ENCODE measurements at regions not wholly inside any gene's neighbourhood (a gene's known extent, or its start where the extent isn't known, plus 50 kb on each side); places are given as distances from the start of the nearest gene placed in this dataset.

GRCh38 chr7:63071396-63071795, 927.3 kb upstream of the ZNF722 start:
- H3K4me3 ChIP-seq (ENCODE audit: low read length, poor library complexity, severe bottlenecking) = no peak overlapping the region
- no peak overlapping the region for H3K4me2 ChIP-seq (ENCODE audit: low read depth, low read length, poor library complexity, severe bottlenecking)
- H4K20me1 ChIP-seq (ENCODE audit: insufficient read depth, low read length, poor library complexity, severe bottlenecking) = no peaks in the 10 kb centered on the region
- H3K9me3 ChIP-seq (ENCODE audit: insufficient read depth, low read depth, low read length) = peaks cover 7% of the 10 kb centered on the region; the same call in 1 of the 2 replicates
- no peak overlapping the region for H3K9ac ChIP-seq (ENCODE audit: low read depth, low read length, poor library complexity, severe bottlenecking)
- TF ChIP-seq EZH2phosphoT487 (IDR thresholded peaks at IDR 0.05; ENCODE audit: borderline replicate concordance) = no peak
- TF ChIP-seq CTCF (conservative IDR thresholded peaks at IDR 0.05; ENCODE audit: low read length) = no peak
- no peaks in the 10 kb centered on the region for H3K79me2 ChIP-seq (ENCODE audit: insufficient read depth, low read length)
- no peaks in the 10 kb centered on the region for H3K36me3 ChIP-seq (ENCODE audit: insufficient read depth, low read length)
- H2AFZ ChIP-seq (ENCODE audit: low read length) = no peak overlapping the region
- no peaks in the 10 kb centered on the region for H3K27me3 ChIP-seq (ENCODE audit: insufficient read depth, low read length, poor library complexity, severe bottlenecking)
- no peaks in the 10 kb centered on the region for H3K4me1 ChIP-seq (ENCODE audit: insufficient read depth, low read length, poor library complexity, severe bottlenecking)
- no peaks in the 10 kb centered on the region for H3F3A ChIP-seq (ENCODE audit: low read depth)
- H3K9me2 ChIP-seq (replicated peaks; ENCODE audit: low read depth, low read length) = no peaks in the 10 kb centered on the region

GRCh38 chr7:63071920-63072319, 926.7 kb upstream of the ZNF722 start:
- Histone ChIP-seq H3K9me2 (replicated peaks; ENCODE audit: low read depth, low read length) (no peaks in the 10 kb centered on the region), H3K9me3 (ENCODE audit: insufficient read depth, low read depth, low read length) (peaks cover 7% of the 10 kb centered on the region; the same call in 1 of the 2 replicates), H3K36me3 (ENCODE audit: insufficient read depth, low read length) (no peaks in the 10 kb centered on the region), H3K9ac (ENCODE audit: low read depth, low read length, poor library complexity, severe bottlenecking) (no peak overlapping the region), H3K4me1 (ENCODE audit: insufficient read depth, low read length, poor library complexity, severe bottlenecking) (no peaks in the 10 kb centered on the region), H3F3A (ENCODE audit: low read depth) (no peaks in the 10 kb centered on the region), H3K4me3 (ENCODE audit: low read length, poor library complexity, severe bottlenecking) (no peak overlapping the region), H3K27me3 (ENCODE audit: insufficient read depth, low read length, poor library complexity, severe bottlenecking) (no peaks in the 10 kb centered on the region), H3K79me2 (ENCODE audit: insufficient read depth, low read length) (no peaks in the 10 kb centered on the region), H3K4me2 (ENCODE audit: low read depth, low read length, poor library complexity, severe bottlenecking) (no peak overlapping the region), H4K20me1 (ENCODE audit: insufficient read depth, low read length, poor library complexity, severe bottlenecking) (no peaks in the 10 kb centered on the region), H2AFZ (ENCODE audit: low read length) (no peak overlapping the region)
- TF ChIP-seq EZH2phosphoT487 (IDR thresholded peaks at IDR 0.05; ENCODE audit: borderline replicate concordance) = no peak
- TF ChIP-seq CTCF (conservative IDR thresholded peaks at IDR 0.05; ENCODE audit: low read length) = no peak

- H3K27me3 ChIP-seq (ENCODE audit: insufficient read depth, low read length, poor library complexity, severe bottlenecking) = no peaks in the 10 kb centered on the region
- no peak overlapping the region for H3K4me2 ChIP-seq (ENCODE audit: low read depth, low read length, poor library complexity, severe bottlenecking)
- no peaks in the 10 kb centered on the region for H3F3A ChIP-seq (ENCODE audit: low read depth)
- no peaks in the 10 kb centered on the region for H3K4me1 ChIP-seq (ENCODE audit: insufficient read depth, low read length, poor library complexity, severe bottlenecking)
- H3K9me2 ChIP-seq (replicated peaks; ENCODE audit: low read depth, low read length) = no peaks in the 10 kb centered on the region
- H3K4me3 ChIP-seq (ENCODE audit: low read length, poor library complexity, severe bottlenecking) = no peak overlapping the region
- H3K9ac ChIP-seq (ENCODE audit: low read depth, low read length, poor library complexity, severe bottlenecking) = no peak overlapping the region
- H3K36me3 ChIP-seq (ENCODE audit: insufficient read depth, low read length) = no peaks in the 10 kb centered on the region
- H3K79me2 ChIP-seq (ENCODE audit: insufficient read depth, low read length) = no peaks in the 10 kb centered on the region
- TF ChIP-seq EZH2phosphoT487 (IDR thresholded peaks at IDR 0.05; ENCODE audit: borderline replicate concordance) = no peak
- TF ChIP-seq CTCF (conservative IDR thresholded peaks at IDR 0.05; ENCODE audit: low read length) = no peak
- no peak overlapping the region for H2AFZ ChIP-seq (ENCODE audit: low read length)
- peaks cover 7% of the 10 kb centered on the region; the same call in 1 of the 2 replicates for H3K9me3 ChIP-seq (ENCODE audit: insufficient read depth, low read depth, low read length)
- no peaks in the 10 kb centered on the region for H4K20me1 ChIP-seq (ENCODE audit: insufficient read depth, low read length, poor library complexity, severe bottlenecking)
These were observed 925.8 kb upstream of the ZNF722 start for GRCh38 chr7:63072806-63073205.

All from Loucy (cell line).